ENCODE measurements at regions not wholly inside any gene's neighbourhood (a gene's known extent, or its start where the extent isn't known, plus 50 kb on each side); places are given as distances from the start of the nearest gene placed in this dataset.

DNA sequence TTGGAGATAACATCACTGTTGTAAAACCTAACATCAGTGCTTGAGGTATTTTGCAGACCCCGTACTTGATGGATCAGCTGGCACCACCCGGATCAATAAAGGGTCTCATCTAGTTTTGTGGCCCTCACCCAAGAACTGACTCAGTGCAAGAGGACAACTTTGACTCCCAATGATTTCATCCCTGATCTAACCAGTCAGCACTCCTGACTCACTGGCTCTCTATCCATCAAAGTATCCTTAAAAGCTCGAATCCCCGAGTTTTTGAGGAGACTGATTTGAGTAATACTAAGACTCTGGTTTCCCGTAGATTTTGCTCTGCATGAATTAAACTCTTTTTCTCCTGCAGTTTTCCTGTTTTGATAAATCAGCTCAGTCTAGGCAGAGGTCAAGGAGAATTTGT lies 2498.1 kb downstream of the PCDH7 start:
- TF ChIP-seq POLR2A (IDR thresholded peaks at IDR 0.05; ENCODE audit: low read depth, low read length) = no peak
- FAIRE-seq = no peak
- DNase-seq (ENCODE audit: insufficient read length, low spot score) = no peak

DNA sequence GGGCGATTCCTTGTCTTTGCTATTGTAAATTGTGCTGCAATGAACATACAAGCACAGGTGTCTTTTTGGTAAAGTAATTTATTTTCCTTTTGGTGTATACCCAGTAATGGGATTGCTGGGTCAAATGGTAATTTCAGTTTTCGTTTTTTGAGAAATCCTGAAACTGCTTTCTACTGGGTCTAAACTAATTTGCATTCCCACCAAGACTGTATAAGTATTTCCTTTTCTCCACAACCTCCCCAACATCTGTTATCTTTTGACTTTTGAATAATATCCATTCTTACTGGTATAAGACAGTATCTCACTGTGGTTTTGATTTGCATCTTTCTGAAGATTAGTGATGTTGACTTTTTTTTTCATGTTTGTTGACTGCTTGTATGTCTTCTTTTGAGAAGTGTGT lies 2506.0 kb downstream of the PCDH7 start:
- DNase-seq (ENCODE audit: insufficient read length, low spot score) (no peak), FAIRE-seq (no peak)

DNA sequence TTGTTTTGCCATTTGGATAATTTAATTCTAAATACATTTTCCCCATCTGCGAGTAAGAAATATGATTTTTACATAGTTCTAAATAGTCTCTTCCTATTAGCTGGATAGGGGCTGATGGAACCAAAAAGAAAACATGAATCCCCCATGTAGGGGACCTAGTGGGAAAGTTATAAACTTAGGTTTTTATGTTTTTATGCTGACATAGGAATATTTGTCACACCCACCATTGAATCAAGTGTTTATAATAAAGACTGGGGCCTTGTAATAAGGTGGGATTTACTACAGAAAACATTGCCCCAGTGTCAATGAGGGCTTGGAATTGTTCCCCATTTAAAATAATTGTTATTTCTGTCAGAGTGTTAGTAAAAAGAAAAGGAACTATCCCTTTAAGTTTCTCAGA lies 2506.6 kb downstream of the PCDH7 start:
- TF ChIP-seq POLR2A (IDR thresholded peaks at IDR 0.05; ENCODE audit: low read depth, low read length) = no peak
- no peak for FAIRE-seq
- no peak for DNase-seq (ENCODE audit: insufficient read length, low spot score)

More for the DNA sequence above, 2506.0 kb downstream of the PCDH7 start:
- no peak for TF ChIP-seq POLR2A (IDR thresholded peaks at IDR 0.05; ENCODE audit: low read depth, low read length)

DNA sequence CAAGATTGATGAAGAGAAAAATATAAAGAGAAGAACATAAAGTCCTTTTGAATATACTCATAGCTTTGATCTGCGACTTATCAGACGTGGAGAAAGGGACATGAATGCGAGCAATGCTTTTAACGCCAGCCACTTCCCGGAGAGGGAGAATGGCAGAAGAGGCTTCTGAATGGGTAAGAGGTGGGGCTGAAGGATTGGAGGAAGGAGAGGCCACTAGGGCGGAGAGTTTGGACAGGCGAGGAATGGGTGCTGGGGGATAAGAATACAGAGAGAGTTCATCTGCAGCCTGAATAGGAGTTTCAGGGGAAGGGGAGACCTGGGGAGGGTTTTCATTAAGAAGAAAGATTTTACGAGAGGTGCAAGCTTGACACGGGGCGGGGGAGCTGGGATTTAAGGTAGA lies 2534.9 kb downstream of the PCDH7 start:
- TF ChIP-seq POLR2A (IDR thresholded peaks at IDR 0.05; ENCODE audit: low read depth, low read length) = no peak
- DNase-seq (ENCODE audit: insufficient read length, low spot score) = no peak
- FAIRE-seq = no peak

DNA sequence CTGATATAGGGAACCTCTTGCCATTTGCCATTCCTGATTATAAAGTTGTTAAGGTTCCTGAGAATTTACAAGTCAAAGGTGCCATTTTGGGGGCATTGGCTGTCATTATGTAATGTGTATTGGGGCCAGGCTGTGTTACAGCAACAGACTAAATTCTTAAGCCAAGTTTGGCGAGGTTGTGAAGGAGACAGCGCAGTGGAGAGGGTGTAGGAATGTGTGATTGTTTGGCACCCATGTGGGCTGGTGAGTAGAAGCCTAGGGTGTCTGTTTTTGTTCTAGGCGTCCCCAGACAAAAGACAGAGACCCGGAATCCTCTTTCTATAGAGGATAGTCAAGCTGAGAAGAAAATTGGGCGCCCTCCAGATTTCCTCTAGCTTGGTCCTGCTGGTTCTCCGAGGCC lies 2535.3 kb downstream of the PCDH7 start:
- no peak for DNase-seq (ENCODE audit: insufficient read length, low spot score)
- FAIRE-seq = no peak
- no peak for TF ChIP-seq POLR2A (IDR thresholded peaks at IDR 0.05; ENCODE audit: low read depth, low read length)

DNA sequence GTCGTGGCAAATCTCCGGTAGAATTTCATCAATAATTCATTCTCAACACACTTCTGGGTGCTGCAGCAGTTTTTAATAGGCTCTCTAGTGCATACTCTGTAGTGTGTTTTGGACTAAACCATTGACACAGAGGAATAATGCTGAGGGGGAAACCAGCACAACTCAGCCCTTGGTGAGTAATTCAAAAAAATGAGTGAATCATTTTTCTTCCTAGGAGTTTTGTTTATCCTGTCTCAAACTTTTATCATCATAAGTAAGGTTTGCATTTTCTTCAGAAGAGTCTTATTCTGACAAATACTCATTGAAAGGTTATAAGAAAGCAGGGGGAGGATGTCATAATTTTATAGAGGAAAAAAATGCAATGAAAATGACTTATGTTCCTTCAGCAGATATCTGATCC lies 2542.7 kb downstream of the PCDH7 start:
- no peak for TF ChIP-seq POLR2A (IDR thresholded peaks at IDR 0.05; ENCODE audit: low read depth, low read length)
- FAIRE-seq (no peak), DNase-seq (ENCODE audit: insufficient read length, low spot score) (peak; percentile 5)

DNA sequence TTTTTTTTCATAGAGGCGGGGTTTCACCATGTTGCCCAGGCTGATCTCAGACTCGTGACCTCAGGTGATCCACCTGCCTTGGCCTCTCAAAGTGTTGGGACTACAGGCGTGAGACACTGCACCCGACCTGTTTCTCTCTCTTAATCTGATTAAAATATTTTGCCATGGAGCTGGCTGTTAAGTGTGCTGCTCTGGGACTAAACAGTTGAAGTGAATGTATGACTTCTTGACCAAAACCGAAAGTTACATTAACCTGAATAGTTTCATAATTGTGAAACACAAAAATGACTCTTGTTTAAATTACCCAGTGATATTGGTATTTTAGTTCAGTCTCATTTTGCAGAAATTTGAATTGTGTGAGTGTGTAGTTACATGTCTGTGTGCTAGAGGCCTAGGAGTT lies 2548.6 kb downstream of the PCDH7 start:
- FAIRE-seq (no peak), DNase-seq (ENCODE audit: insufficient read length, low spot score) (no peak)
- TF ChIP-seq POLR2A (IDR thresholded peaks at IDR 0.05; ENCODE audit: low read depth, low read length) = no peak

DNA sequence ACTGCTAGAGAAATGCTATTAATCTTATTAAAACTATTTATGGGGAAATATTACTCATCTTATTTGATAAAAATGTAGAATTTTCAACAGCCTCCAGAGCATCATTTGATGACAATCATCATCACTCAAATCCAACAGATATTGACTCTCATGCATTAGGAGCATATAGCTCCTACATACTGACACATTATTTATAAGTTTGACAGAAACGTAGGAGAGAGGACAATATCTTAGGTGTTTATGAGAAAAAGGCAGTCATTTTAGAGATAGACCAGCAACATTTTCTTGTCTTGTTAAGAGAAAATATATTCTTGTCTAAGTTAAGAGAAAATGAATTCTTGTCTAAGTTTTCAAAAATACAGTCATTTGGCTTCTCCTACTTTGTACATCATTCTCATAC lies 2550.2 kb downstream of the PCDH7 start:
- no peak for TF ChIP-seq POLR2A (IDR thresholded peaks at IDR 0.05; ENCODE audit: low read depth, low read length)
- no peak for DNase-seq (ENCODE audit: insufficient read length, low spot score)
- FAIRE-seq = no peak

DNA sequence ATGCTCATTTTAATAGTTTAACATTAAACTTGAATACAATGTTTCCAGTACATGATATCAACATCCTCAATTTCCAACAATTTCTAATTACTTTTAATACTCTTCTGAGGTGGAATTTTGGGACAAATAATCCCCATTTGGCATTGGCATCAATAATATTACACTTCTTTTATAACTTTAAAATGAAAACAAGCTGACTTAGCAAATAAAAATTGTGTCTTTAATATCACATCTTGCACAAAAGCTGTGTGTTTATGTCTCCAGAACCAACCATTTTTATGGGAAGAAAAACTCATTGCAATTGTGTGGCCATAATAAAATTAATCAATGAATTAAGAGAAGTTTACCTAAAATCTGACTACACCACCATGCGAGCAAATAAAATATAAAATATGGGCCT lies 2552.6 kb downstream of the PCDH7 start:
- DNase-seq (ENCODE audit: insufficient read length, low spot score) = no peak
- no peak for FAIRE-seq
- TF ChIP-seq POLR2A (IDR thresholded peaks at IDR 0.05; ENCODE audit: low read depth, low read length) = no peak

DNA sequence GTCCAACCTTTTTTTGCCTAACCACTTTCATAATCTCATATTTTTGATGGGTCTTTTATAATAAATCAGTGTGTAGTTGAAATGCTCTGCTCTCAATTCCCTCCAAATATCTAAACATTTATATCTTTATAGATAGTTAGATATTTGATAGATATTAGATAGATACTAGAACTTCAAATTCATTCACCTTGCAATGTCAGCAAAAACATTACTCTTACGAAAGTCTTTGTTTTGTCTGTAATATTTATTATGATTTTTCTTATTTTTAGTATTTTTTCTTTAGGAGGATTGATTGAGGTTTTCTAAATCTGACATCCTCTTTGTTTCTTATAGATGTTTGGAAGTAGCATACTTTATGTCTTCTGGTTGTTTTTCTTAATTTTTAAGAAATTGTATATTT lies 2563.6 kb downstream of the PCDH7 start:
- TF ChIP-seq POLR2A (IDR thresholded peaks at IDR 0.05; ENCODE audit: low read depth, low read length) = no peak
- no peak for FAIRE-seq
- no peak for DNase-seq (ENCODE audit: insufficient read length, low spot score)

DNA sequence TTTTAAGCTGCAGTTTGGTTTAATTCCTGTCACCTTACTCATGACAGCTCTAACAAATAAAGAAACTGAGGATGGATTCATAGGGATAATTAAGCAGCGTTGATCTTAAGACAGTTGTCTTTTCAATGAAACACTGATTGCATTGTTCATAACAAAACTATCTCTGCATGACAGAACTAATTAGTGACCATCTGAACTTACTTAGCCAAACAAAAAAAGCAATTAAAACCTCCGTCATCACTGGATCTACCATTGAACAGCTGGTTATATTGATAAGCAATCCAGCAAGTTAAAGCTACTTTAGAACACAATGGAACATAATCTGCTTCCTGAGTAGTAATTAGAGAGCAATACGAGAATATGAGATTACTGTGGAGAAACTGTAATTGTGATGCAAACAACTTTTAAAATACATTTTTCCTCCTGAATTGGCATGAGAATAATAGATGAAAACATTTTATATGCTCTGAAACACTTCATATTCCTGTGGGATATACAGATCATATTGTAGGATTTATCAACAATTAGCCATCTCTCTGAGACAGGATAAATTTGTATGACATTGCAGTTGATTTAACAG lies 2576.8 kb downstream of the PCDH7 start:
- FAIRE-seq = no peak
- TF ChIP-seq POLR2A (IDR thresholded peaks at IDR 0.05; ENCODE audit: low read depth, low read length) = no peak
- no peak for DNase-seq (ENCODE audit: insufficient read length, low spot score)

DNA sequence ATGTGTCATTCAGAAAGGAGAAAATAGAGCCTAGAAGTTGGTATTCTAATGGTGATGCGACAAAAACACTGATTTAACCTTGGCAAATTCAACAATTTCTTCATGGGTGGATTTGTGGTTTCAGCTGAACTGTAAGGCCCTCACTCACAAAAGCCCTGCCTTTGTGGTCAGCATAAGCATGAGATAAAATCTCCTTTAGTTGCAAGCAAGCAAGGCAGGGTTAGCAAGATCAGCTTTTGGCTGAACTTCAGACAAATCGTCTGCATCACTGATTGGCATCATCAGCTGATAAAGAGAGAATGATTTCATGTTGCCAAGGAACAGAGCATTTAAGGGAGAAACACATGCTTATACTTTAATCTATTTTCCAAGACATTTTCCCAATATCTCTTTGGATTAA lies 2582.2 kb downstream of the PCDH7 start:
- DNase-seq (ENCODE audit: insufficient read length, low spot score) = no peak
- FAIRE-seq = no peak
- TF ChIP-seq POLR2A (IDR thresholded peaks at IDR 0.05; ENCODE audit: low read depth, low read length) = no peak

DNA sequence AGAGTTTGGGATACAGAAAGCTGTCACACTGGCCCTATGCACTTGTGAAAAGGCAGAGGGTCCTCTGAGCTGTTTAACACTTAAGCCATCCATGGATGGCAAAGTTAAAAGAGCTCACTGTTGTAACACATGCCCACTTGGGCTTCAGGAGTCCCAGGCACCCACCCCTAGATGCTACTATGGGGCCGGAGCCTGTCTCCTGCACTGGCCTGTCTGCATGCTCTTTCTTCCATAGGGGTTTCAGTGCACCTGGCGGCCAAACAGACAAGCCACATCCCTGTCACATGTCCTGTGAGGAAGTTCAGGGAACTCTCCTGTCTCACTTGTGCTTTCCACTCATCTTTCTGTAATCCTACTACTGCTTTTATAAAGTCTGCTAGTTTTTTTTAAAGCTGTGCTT lies 2586.0 kb downstream of the PCDH7 start:
- no peak for FAIRE-seq
- TF ChIP-seq POLR2A (IDR thresholded peaks at IDR 0.05; ENCODE audit: low read depth, low read length) = no peak
- no peak for DNase-seq (ENCODE audit: insufficient read length, low spot score)

DNA sequence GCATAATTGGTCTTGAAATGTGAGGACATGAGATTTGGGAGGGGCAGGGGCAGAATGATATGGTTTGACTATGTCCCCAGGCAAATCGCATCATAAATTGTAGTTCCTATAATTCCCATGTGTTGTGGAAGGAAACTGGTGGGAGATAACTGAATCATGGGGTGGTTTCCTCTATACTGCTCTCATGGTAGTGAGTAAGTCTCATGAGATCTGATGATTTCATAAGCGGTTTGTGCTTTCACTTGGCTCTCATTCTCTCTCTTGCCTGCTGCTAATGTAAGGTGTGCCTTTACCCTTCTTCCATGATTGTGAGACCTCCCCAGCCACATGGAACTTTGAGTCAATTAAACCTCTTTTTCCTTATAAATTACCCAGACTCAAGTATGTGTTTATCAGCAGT lies 2595.9 kb downstream of the PCDH7 start:
- DNase-seq (ENCODE audit: insufficient read length, low spot score) (no peak), FAIRE-seq (no peak)
- no peak for TF ChIP-seq POLR2A (IDR thresholded peaks at IDR 0.05; ENCODE audit: low read depth, low read length)

DNA sequence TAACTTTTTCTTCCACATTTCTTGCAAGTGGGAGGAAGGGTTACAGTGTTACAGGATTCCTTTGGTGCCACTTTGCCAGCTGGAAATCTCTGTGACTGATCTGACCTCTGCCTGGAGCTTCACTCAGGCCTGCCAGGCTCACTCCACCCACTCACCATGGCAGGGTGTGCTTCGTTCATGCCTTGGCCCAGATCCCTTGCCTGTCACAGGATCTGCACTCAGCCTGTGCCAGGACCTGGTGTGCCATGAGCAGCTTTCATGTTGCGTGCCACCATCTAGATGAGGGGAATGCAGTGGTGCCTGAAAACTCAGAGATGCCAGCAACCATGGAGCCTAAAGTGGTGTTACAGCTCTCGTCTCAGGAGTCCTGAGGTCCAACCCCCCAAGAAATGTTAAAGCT lies 2596.4 kb downstream of the PCDH7 start:
- FAIRE-seq (no peak), DNase-seq (ENCODE audit: insufficient read length, low spot score) (no peak)
- no peak for TF ChIP-seq POLR2A (IDR thresholded peaks at IDR 0.05; ENCODE audit: low read depth, low read length)

DNA sequence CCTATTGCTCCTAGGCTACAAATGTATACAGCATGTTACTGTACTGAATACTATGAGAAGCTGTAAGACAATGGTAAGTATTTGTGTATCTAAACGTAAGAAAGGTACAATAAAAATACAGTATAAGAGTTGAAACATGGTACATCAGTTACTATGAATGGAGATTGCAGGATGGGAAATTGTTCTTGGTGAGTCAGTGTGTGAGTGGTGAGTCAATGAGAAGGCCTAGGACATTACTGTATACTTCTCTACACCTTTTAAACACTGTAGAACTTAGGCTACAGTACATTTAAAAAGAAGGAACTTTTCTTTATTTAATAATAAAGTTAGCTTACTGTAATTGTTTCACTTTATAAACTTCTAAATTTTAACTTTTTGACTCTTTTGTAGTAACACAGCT lies 2603.2 kb downstream of the PCDH7 start:
- no peak for FAIRE-seq
- DNase-seq (ENCODE audit: insufficient read length, low spot score) = no peak
- no peak for TF ChIP-seq POLR2A (IDR thresholded peaks at IDR 0.05; ENCODE audit: low read depth, low read length)

Data from H54 (cell line).